ENCODE measurements at regions not wholly inside any gene's neighbourhood (a gene's known extent, or its start where the extent isn't known, plus 50 kb on each side); places are given as distances from the start of the nearest gene placed in this dataset.
A peak's percentile ranks its signal among the peaks of the same experiment; 100 is the strongest.

- DNase-seq (ENCODE audit: low read depth): no peak
Observed at GRCh38 chr16:73190688-73191659, 143.0 kb upstream of the ZFHX3 start.

GRCh38 chr16:73190256-73190655 lies 142.3 kb upstream of the ZFHX3 start:
- no peak for DNase-seq (ENCODE audit: low read depth)

- DNase-seq (ENCODE audit: low read depth): no peak
Observed at GRCh38 chr16:73189136-73189535, 141.2 kb upstream of the ZFHX3 start.

- no peak for DNase-seq (ENCODE audit: low read depth)
Observed at GRCh38 chr16:73186752-73187601, 139.0 kb upstream of the ZFHX3 start.

GRCh38 chr16:73185737-73186136 lies 137.8 kb upstream of the ZFHX3 start:
- no peak for DNase-seq (ENCODE audit: low read depth)

- no peak for DNase-seq (ENCODE audit: low read depth)
Observed at GRCh38 chr16:73183611-73184092, 135.7 kb upstream of the ZFHX3 start.

- DNase-seq (ENCODE audit: low read depth): no peak
Observed at GRCh38 chr16:73179705-73180331, 131.9 kb upstream of the ZFHX3 start.

- no peak for DNase-seq (ENCODE audit: low read depth)
Observed at GRCh38 chr16:73177729-73178295, 129.9 kb upstream of the ZFHX3 start.

GRCh38 chr16:73176577-73177013 lies 128.7 kb upstream of the ZFHX3 start:
- peak; percentile 44 for DNase-seq (ENCODE audit: low read depth)

- DNase-seq (ENCODE audit: low read depth): no peak
Observed at GRCh38 chr16:73172973-73173709, 125.2 kb upstream of the ZFHX3 start.

GRCh38 chr16:73172241-73172972 lies 124.5 kb upstream of the ZFHX3 start:
- peak; percentile 85 for DNase-seq (ENCODE audit: low read depth)

- DNase-seq (ENCODE audit: low read depth): no peak
Observed at GRCh38 chr16:73171901-73172240, 123.9 kb upstream of the ZFHX3 start.

- DNase-seq (ENCODE audit: low read depth): no peak
Observed at GRCh38 chr16:73171380-73171779, 123.5 kb upstream of the ZFHX3 start.

- no peak for DNase-seq (ENCODE audit: low read depth)
Observed at GRCh38 chr16:73170612-73171038, 122.7 kb upstream of the ZFHX3 start.

GRCh38 chr16:73166947-73167550 lies 119.1 kb upstream of the ZFHX3 start:
- no peak for DNase-seq (ENCODE audit: low read depth)

- no peak for DNase-seq (ENCODE audit: low read depth)
Observed at GRCh38 chr16:73166441-73166851, 118.5 kb upstream of the ZFHX3 start.

GRCh38 chr16:73163238-73163815 lies 115.4 kb upstream of the ZFHX3 start:
- no peak for DNase-seq (ENCODE audit: low read depth)

- DNase-seq (ENCODE audit: low read depth): no peak
Observed at GRCh38 chr16:73161977-73162376, 114.0 kb upstream of the ZFHX3 start.

- DNase-seq (ENCODE audit: low read depth): no peak
Observed at GRCh38 chr16:73159296-73159695, 111.4 kb upstream of the ZFHX3 start.

Data from Daoy (cell line).